ENCODE measurements at regions not wholly inside any gene's neighbourhood (a gene's known extent, or its start where the extent isn't known, plus 50 kb on each side); places are given as distances from the start of the nearest gene placed in this dataset.

DNA sequence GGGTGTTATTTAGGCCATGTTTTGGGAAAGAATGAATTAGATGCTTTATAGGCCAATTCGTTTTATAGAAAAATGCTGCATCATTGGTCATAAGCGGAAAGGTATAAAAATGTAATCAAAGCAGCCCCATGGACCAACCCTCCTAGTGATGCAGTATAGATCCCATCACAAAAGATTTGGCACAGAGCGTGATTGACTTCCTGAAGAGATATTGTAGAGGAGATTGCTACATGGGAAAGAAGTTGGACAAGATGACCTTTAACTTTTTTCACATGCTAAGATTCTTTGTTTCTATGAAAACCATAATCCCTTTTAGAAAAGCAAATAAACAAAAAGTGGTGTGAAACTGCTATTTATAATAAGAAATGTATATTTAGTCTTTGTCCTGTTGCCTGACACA lies 136.5 kb upstream of the FNDC3A start:
- in situ Hi-C loops (cut with HindIII; ENCODE audit: low sequenced_read_pairs), result no loop called here

DNA sequence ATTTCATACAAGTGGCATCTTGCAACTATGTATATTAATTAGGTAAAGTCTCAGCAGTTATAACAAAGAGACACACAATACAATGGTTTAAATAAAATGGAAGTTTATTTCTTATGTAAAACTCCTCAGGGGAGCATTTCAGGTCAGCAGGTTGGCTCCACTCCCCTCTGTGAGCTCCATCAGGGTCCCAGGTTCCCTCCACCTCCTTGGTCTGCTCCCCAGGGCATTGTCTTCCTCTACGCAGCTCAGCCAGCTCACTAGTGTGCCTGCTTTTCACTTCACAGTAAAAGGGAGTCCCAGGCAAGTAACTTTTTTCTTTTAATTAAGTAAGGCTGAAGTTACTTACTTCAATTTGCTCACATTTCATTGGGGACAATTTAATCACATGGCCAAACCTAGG lies 135.3 kb upstream of the FNDC3A start:
- in situ Hi-C loops (cut with HindIII; ENCODE audit: low sequenced_read_pairs), result no loop called here

DNA sequence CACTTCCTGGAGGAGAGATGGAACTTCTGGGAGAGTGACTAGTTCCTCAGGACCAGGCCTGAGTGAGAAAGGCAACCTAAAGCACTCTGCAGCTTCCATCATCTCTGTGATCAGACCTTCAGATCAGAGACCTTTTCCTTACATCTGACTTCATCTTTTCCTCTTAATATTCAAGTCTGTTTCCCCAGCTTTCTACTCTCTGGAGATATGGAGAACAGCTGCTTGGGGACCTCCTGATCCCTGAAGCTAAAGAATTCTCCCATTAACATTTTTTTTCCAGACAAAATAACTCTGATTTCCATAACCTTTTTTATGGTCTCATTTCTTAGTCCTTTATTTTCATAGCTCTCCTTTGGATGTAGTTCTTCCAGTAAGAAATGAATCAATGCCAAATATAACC lies 133.4 kb upstream of the FNDC3A start:
- in situ Hi-C loops (cut with HindIII; ENCODE audit: low sequenced_read_pairs), result no loop called here

DNA sequence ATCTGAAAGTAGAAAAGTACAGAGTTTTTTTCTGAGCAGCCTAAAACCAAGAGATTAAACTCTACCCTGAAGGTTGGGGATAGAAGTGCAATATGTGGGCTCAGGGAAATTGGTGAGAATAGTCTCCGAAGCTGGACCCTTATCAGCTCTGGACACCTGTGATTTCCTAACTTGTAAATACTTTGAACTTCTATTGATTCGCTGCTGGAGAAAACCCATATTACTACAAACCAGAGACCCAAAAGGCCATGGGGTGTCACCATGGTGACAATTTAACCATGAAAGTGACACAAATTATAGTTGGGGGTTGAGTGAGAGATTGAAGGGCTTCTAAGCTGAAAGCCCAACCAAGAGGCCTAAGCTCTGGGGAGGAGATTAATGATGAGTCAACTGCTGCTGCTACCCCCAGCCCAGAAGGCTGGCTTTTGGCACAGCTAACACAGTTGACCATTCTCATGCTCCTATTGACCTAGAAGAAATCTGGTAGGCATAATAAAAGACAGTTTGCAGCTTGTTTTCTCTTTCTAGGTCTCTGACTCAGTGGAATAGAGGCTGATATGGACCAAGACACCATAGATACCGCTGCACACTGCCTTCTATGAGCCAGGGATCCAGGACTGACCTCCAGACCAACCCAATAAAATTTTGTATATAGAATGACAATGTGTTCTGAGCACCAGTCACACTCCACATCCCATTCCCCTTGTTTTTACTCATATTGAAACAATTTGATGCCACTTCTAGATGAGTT lies 131.9 kb upstream of the FNDC3A start:
- in situ Hi-C loops (cut with HindIII; ENCODE audit: low sequenced_read_pairs), result no loop called here

DNA sequence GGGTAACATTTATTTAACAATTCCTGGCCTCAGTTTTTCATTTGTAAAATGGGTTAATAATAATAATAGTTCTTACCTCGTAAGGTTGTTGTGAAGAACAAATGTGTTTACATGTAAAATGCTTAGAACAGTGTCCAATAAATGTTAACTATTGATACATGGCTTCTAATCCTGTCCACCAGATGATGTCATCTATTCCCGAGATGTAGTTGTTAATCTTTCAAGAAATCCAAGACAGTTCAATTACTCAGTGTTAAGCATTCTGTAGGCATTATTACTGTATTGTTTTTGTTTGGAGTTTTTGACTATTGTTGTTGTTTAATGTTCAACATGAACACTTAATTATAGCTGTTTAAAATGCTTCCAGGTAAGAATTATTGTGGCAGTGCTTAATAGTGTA lies 131.0 kb upstream of the FNDC3A start:
- in situ Hi-C loops (cut with HindIII; ENCODE audit: low sequenced_read_pairs), result no loop called here

DNA sequence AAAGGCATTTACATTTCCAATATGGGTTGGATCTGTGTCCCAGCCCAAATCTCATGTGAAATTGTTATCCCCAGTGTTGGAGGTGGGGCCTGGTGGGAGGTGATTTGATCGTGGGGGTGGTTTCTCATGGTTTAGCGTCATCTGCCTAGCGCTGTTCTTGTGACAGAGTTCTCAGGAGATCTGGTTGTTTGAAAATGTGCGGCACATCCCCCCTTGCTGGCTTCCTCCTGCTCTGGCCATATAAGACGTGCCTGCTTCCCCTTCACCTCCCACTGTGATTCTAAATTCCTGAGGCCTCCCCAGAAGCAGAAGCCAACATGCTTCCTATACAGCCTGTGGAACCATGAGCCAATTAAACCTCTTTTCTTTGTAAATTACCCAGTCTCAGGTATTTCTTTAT lies 126.2 kb upstream of the FNDC3A start:
- in situ Hi-C loops (cut with HindIII; ENCODE audit: low sequenced_read_pairs), result no loop called here

DNA sequence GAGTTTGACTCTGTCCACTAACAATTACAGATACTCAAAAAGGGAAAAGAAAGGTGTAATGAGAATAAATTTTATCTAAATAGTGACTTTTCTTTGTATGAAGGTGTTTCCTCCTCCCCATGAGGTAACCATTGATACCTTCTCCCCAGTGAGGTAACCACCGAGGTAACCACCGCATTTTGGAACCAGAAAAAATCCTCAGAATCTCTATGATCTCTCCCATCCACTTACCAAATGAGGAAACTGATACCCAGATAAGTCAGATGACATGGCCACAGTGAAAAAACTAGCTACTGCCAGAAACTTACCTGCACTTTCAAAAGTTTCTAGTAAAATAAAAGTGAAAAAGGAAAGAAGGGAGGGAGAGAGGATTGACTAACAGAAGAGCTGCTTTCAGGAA lies 124.0 kb upstream of the FNDC3A start:
- in situ Hi-C loops (cut with HindIII; ENCODE audit: low sequenced_read_pairs), result no loop called here

DNA sequence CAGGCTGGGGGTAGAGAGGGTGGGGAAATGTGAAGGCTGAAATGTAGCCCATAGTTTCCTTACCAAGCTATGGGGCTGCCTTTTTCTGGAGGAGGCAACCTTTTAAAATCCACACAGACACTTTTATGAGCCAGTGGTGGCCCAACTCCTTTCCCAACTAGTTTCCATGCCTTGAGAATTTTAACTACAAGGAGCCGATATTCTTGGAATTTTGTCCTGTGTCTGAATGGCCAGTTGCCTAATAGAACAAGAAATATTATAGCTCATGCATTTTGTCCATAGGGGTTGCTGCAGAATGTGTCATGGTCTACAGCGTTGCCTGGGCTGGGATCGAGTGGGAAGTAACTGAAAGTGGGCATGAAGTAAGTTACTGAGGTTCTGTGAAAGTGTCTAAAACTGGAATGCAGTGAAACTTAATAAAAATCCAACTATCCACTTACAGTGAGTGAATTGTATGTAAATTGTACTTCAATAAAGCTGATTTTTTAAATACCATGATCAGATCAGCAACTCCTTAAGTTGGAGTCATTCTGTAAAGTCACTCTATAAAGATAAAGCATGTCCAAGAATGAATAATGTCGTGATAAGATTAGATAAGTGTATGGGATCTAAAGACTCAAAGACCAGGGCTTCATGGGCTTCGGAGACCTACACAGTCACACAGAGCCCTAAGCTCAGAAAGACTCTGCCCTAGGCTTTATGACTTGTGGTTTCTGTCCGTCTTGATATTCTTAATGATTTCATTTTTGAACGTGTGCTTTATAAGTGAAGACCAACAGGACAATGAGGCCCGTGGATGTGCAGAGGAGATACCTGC lies 122.6 kb upstream of the FNDC3A start:
- in situ Hi-C loops (cut with HindIII; ENCODE audit: low sequenced_read_pairs), result no loop called here

DNA sequence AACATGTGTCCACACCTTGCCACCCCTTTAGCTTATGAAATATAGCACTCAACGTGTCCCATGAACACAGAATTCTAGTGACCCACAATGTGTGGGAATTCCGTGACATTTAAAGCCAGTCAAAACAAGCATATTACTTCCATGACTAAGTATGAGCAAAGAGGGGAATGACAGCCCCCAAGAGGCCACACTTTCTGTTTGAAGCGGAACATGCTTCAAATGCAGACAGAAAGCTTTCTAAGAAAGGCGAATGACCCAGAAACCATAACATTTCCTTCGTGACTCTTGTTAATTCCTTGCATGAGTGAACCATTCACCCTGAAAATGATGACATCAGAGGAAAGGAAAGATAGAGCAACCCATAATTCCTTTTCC lies 122.0 kb upstream of the FNDC3A start:
- in situ Hi-C loops (cut with HindIII; ENCODE audit: low sequenced_read_pairs), result no loop called here

DNA sequence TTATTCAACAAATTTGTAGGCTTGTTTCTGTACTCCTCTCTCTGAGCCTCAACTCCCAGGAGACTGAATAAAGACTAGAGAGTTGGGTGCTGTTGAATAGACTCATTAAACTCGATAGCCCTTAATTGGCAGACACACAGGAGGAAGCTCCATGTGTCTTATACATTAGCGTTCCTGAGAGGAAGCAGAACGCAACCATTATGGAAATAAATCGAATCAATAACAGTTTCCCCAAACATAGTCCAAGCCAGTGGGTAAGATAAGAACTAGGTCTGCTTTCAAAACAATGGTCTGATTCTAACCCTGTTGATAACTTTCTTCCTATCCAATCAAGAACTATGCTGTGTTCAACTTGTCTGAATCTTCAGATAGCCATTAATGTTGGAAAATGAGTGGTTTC lies 118.1 kb upstream of the FNDC3A start:
- in situ Hi-C loops (cut with HindIII; ENCODE audit: low sequenced_read_pairs), result no loop called here

DNA sequence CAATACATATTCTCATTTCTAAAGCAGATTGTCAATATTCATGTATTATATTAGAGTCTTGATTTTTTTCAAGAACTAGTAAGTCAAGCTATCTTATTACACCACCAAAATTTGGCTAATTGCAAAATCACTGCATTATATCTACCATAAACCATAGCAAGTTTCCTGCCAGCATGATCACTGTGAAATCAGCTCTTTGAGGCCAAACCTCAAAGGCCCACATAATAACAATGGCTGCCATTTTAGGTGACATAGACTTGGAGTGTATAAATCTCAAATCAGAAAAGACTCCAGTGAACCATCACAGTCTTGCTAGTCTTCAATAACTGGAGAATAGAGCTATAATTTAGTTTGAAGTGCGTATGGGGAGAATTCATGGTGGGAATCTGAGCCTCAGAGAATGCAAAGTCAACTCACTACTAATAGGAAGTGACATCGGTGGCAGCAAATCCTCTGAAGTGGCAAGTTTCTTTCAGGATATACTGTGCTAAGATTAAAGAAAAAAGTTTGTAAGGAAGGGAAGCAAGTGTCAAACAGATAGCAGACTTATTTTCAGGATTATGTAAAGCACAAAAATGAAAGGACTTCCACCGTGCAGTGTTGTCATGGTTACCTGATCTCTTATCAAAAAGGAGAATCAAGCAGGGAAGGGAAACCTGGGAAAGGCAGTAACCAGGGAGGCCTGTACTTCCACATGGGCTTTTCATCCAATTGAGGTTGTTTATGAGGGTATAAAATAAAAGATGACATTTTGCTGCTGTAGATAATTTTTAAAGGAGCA lies 117.4 kb upstream of the FNDC3A start:
- in situ Hi-C loops (cut with HindIII; ENCODE audit: low sequenced_read_pairs), result no loop called here

DNA sequence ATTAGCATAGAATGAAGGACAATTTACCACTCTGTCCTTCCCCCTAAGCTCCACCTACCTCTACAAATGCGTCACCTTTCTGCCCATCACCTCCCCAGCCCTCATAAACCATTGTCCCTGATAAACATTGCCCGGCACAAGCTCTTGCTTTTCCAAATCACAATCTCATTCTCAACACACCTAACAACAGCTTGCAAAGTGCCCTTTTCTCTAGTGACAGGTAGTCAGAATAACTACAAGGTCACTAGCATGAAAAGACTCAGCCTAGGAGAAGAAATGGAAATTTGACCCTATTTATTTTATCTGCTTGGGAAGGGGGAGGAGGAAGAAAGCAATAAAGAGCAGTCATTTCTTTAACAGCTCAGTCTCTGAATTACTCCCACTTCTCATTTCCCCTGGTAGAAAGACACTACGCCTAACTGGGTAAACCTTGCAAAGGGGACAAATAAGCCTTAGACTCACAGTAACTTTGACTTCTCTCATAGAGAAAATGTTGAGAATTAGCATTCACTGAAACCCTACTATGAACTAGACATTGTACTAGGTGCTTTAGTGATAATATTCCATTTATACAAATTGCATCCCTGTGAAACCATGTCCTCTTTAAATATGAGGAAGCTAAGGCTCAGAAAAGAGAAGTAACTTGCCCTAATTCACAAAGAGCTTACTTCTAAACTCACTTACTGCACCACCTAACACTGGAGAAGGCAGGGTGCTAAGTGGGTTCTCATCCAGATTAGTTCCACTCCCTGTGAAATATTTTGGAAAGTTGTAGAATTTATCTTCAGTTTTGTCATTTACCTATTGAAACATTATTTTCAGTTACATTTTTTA lies 116.2 kb upstream of the FNDC3A start:
- in situ Hi-C loops (cut with HindIII; ENCODE audit: low sequenced_read_pairs), result no loop called here

DNA sequence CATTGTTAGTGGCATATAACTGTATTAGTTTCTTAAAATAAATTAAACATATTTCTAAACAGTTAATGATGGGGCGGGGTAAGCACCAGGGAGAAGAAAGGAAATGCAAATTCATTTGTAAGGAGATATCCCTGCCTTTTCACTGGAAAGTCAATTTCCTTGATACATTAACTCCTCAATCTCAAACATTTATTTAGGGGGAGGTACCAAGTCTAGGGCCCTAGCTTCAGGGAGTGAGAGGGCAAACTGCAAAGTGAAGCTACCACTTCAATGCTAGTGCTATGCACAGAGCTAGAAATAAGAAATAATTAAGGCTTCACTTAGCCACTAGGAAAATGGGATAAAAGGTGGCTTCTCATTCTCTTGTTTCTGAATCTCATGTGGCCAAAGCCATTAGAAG lies 115.3 kb upstream of the FNDC3A start:
- in situ Hi-C loops (cut with HindIII; ENCODE audit: low sequenced_read_pairs), result no loop called here

DNA sequence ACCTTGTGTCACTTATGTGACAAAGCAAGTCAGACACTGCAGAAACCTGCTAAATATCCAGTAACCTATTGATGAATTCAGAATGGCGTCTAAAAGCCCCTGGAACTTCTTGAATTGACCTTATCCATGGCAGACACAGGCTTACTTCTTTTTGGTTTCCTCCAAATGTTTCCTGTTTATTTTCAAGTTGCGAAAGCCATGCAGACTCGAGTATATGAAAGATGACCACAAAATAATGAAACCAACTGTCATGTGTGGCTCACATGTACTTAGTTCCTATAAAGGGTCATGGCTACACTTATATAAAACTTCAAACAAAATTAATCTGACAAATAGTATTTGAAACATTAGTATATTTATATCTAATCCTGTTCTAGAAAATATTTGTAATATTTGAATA lies 113.1 kb upstream of the FNDC3A start:
- in situ Hi-C loops (cut with HindIII; ENCODE audit: low sequenced_read_pairs), result no loop called here

DNA sequence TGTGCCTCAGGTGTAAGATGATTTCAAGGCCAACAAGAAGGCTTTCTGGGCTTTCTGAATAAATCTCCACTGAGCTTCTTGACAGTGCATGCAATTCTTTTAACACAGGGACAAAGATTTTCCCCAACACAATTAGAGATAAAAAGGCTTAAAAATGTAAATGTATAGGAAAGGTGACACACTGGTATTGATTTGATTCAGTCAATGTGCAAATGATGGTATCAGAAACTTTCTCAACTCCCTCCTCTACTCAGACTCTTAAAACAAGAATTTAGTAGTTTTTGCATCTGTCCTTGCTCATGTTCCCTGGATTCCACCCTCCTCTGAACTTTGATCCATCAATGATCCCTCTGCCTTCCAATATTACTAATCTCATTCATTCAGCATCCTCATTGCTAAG lies 111.6 kb upstream of the FNDC3A start:
- in situ Hi-C loops (cut with HindIII; ENCODE audit: low sequenced_read_pairs), result no loop called here

DNA sequence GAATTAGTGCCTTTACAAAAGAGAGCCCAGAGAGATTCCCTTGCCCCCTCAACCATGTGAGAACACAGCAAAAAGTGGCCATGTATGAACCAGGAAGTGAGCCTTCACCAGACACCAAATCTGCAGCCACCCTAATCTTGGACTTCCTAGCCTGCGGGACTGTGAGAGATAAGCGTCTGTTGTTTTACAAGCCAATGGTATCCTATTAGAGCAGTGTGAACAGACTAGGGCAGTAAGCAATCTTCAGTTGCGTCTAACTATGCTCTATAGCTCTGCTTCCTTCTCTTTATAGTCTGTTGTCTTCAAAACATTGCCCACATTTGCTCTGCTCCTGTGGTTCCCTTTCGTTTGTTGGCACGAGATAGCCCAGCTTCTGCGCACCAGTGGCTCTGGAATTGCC lies 109.5 kb upstream of the FNDC3A start:
- in situ Hi-C loops (cut with HindIII; ENCODE audit: low sequenced_read_pairs), result no loop called here

DNA sequence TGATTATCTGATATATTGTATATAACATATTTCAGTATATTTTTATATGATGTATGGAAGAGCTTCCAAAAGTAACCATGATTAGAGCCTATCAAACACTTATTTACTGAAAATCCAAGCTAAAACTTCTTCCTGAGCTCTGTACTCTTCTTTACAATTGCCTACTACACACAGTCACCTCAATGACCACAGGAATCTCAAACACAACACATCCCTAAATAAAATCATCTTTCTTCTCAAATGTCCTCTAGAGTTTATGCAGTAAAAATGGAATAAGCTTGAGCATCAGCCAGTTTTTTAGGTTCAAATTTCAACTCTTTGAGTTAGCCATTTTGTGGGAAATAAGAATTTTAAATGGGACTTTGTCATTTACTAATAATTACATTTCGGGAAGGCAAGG lies 102.6 kb upstream of the FNDC3A start:
- in situ Hi-C loops (cut with HindIII; ENCODE audit: low sequenced_read_pairs), result no loop called here

DNA sequence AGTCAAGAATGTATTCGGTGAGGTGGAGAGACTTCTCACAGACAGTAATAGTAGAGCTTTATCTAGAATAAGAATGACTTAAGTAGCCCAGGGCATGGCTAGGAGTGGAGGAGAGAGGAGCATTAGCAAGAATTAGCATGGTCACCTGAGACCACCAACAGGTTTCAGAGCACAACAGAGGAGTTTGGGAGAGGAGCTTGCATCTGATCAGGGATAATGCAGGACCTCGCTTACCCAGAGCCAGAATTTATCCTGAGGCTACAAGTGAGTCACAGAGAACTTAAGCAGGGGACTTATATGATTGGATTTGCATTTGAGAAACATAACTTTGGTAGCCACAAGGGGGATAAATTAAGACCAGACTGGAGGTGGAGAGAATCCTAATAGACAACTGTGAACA lies 102.1 kb upstream of the FNDC3A start:
- in situ Hi-C loops (cut with HindIII; ENCODE audit: low sequenced_read_pairs), result no loop called here

DNA sequence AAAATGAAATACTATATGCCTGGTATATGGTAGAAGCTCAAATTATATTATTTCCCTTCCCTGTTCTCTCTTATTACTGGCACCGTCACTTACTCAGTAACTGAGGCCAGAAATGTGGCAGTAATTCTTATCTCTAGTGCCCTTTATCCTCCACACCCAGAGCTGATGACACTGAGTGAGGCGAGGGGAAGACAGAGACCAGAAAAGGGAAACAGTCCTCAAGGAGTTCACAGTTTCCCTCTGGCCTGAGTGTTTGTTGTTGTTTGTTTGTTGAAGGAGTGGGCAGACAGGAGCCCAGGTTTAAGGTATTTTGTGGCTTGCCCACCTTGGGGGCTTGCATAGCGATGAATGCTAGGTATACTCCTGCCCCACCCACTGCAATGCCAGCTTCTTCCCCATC lies 101.5 kb upstream of the FNDC3A start:
- in situ Hi-C loops (cut with HindIII; ENCODE audit: low sequenced_read_pairs), result no loop called here

DNA sequence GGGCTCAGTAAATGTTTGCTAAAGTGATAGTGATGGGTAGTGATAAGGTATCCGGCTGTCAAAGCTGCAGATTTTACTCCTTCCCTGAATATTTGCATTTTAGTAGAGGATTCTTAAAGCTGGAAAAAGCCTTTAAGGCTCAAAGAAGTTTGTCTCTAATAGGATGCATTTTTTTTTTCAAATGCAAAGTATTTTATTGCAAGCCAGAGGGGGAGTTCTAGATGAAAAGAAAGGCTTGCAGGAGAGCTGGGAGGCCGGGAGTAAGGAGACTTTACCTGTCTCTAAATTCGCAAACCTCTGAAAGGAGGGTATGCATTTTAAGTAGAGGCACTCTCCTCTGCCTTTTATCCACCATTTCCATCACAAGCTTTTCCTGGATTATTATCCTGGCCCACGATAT lies 100.7 kb upstream of the FNDC3A start:
- in situ Hi-C loops (cut with HindIII; ENCODE audit: low sequenced_read_pairs), result no loop called here

DNA sequence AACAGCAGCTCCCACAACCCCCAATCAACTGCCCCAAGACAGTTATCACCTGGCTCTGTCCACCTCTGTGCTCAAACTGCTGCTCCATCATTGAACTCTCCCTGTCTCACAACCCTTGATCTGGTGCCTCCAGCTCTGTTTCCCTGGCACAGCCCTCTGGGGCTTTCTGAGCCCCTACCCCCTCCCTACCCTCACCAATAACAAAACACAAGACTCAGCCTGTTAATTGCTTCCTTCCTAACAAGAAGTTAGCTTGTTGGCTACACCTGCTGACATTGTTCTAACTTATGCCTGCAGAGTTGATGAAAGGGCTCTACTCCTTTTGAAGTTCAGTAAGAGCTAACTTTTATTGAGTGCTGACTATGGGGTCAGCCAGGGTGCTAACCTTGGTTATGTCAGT lies 99.4 kb upstream of the FNDC3A start:
- in situ Hi-C loops (cut with HindIII; ENCODE audit: low sequenced_read_pairs), result no loop called here
